HG02610 (cell line): ENCODE measurements at regions not wholly inside any gene's neighbourhood (a gene's known extent, or its start where the extent isn't known, plus 50 kb on each side); places are given as distances from the start of the nearest gene placed in this dataset.
A peak's percentile ranks its signal among the peaks of the same experiment; 100 is the strongest.

Source experiments
- ATAC-seq: cut with Tn5 transposase; IDR thresholded peaks from one replicate; pipeline ENCODE4 v1.9.1; 2021; ENCODE audit warnings: mild to moderate bottlenecking, moderate library complexity; ENCODE audit not compliant: unreplicated experiment

DNA sequence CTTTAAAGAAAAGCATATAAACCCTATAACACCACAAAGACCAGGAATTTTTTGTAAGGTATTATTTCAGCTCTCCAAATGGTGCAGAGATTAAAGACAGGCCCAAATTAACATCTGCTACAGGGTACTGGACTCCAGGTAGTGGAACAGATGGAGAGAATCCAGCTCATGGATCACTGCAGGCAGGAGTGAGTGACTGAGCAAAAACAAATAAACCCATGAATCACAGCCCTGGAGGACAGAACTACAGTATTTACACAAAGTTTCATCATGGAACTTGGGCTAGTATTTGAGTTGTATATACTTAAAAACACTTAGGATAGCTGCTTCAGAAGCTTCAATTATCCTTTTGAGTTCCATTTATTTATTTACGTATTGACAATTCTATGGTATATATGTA, 132.8 kb upstream of the SPRY2 start:
- ATAC-seq: no peak

DNA sequence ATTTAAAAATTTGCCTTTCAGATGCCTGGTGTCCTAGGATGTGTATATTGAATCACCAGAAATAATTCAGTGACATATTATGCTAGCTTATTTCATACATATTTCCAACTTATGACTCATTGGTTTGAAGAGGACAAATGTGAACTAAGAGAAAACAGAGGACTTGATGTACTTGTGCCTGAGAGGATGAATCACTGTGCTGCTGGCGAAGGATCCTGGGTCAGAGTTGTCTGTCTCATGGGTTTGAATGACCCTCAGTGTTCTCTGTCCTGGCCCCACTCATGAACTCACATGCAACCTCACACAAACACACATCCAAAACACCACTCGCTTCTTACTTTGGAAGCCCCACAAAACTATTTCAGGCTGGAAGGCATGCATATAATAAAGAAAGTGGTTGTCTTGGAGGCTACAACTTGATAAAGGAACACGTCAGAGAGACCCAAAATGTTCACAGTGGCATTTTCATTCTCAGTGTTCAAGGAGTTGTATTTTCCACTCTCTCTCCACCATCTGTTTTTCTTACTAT, 129.0 kb upstream of the SPRY2 start:
- ATAC-seq: no peak

DNA sequence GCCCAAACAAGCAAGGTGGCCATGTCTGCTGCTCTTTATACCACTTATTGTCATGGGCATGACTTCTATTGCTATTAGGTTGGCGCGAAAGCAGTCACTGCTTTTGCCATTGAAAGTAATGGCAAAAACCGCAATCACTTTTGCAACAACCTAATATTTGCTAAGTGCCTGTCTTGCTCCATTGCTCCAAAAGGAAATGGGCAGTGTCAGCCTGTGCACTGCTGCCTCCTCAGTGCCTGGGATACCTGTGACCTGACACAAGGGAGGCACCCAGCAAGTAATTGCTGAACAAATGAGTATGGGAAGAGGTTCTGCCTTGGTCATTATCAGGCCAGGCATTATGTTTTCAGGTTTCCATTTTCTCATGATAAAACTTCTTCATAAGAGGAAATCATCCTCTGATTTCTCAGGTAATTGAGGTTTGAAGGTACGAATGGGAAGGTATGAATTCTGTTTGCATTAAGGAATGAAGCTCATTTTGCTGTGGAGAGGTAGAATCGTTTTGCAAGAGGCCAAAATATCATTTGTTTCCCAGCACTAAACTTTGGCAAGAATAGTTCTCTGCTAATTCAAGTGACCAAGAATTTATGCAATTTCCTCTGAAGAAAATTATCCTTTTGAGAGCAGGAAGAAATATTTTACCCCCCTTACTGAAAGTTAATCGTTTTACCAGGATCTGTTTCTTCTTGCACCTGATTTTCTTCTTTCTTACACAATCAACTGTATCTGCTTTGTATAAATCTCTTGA, 128.4 kb upstream of the SPRY2 start:
- no peak for ATAC-seq

DNA sequence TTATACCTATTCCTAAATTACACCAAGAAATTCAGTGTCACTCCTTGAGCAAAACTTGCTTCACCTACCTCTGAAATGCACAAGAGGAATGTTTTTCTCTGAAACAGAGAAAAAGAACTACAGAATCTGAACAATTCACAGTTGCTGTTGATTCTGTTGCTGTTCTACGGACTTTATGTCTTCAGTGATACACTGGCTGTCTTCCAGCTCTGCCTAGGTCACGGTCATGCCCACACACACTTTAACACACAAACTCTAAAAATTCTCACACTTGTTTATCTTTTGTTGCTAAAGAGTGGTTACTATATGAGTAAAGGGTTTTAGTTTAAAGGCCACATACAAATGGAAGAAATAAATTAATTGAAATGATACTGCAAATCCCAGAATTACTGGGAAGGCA, 124.4 kb upstream of the SPRY2 start:
- no peak for ATAC-seq

DNA sequence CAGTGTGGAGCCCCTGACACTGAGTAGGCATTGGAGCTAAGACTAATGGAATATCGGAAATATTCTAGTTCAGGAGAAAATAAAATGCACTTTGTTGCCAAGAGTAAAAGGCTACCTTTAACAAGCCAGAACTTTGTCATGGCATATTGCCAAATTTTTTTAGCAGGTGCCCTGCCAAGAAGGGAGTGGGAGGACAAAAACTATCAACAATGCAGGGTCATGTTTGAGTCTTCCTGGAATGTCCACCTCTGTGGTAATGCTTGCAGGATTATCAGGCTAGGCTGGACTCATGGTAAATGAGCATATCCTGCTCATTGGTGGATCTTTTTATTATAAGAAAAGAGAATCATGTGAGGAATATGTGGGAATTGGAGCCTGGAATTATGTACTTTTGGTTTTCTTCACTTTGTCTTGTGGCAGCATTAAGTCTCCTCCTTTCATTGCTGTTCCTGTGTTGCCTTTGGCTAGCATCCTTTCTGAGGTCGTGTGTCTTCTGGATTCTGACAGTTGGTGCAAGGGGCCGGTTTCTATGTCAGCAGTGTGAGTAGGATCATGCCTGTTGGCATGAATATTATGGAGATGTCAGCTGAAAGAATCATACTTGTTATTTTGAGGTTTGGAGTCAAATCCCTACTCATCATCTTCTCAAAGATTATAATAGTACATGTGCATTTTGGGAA, 122.9 kb upstream of the SPRY2 start:
- ATAC-seq: no peak

DNA sequence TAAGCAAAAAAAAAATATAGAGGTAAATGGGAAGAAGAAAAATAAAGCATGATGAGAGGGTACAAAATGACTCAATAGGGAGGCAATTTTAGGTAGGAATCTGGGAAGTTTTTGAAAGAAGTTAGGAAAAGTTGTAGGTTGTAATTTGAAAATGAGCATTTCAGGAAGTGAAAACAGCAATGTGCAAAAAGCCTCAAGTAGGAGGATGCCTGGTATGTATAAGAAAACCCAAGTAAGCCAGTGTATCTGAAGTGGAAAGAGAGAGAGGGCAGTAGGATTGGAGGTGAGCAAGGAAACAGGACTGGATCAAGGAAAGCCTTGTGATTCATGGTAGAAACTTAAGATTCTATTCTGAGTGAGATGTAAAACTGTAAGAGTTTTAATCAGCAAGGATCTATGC, 121.6 kb upstream of the SPRY2 start:
- no peak for ATAC-seq

DNA sequence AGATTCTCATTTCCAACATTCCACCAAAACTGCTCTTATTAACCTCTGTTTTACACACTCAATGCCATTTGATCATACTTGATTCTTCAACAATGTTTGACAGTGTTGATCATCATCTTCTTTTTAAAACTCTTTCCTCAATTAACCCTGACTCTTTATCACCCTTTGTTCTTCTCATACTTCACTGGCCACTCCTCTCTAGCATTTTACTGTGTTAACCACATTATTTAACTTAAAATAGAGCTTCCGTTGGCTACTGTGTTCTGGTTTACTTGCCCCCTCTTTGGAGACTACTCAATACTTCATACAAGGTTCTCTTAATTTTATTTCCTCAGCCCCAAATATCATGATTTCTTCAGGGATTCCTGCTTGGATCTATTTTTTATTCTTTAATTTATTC, 121.1 kb upstream of the SPRY2 start:
- peak; percentile 53 for ATAC-seq

DNA sequence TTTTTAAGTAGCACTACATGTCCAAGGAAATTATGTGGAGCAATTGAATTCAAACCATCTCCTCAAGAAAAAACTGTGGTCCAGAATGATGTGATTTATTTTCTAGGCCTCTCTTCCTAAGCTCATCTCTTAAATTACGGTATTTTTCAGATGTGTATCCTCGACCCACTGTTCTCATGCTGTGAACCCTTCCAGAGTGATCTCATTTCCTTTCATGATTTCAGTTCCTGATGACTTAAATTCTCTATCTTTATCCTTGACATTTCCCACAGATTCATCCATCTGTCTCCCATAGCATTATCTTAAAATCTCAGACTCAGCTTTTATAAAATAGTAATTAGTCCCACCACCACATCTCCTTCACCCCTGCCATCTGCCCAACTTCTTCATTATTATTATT, 117.6 kb upstream of the SPRY2 start:
- ATAC-seq: no peak

DNA sequence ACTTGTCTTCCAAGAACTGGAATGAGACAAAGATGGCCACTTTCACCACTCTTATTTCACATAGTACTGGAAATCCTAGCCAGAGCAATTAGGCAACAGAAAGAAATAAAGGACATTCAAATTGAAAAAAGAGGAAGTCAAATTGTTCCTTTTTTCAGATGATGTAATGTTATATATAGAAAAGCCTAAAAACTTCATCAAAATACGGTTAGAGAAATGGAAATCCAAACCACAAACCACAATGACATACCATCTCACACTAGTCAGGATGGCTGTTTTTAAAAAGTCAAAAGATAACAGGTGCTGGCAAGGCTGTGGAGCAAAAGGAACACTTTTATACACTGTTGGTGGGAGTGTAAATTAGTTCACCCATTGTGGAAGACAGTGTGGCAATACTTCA, 113.3 kb upstream of the SPRY2 start:
- peak; percentile 94 for ATAC-seq

DNA sequence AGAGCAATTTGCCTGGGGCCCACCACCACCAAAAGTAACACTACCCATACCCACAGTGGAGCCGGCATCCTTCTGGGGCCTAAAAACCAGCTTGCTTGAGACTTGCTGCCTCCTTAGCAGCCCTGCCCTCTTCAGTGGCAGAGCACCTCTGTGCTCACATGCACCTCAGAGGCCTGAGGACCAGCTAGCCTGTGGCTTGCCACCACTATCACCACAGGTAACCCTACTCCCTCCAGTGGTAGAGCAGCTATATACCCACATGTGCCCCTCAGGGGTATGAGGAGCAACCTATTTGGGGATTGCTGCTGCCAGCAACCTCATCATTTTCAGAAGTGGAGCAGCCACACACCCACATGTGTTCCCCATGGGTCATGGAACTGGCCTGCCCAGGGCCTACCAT, 111.4 kb upstream of the SPRY2 start:
- ATAC-seq: no peak

DNA sequence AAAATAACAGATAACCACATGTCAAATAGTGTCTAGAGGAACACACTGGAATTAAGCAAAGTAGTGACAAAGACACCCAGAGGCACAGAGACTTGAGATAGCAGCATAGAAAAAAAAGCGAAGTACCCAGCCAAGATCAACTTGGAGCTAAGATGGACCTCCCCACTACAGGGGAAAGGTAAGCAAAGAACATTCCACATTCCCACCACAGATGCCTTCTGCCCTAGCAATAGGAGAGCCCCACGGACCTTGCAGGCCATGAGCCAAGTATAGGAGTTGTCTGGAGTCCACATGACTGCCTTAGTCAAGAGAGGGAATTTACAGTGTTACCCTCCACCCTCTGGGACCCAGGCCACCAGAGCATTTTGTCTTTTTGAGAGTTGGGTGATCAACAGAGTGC, 110.7 kb upstream of the SPRY2 start:
- no peak for ATAC-seq

DNA sequence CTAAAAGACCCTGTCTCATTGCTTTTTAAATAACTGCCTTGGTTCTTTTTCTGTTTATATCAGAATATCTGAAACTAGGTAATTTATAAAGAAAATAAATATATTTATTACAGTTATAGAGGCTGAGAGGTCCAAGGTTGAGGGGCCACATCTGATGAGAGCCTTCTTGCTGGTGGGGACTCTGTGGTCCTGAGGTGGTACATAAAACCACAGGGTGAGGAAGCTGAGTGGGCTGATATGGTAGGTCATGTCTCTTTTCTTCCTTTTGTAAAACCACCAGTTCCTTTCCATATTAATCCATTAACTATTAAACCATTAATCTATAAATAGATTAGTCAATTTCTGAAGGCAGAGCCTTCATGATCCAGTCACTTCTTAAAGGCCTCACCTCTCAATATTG, 109.5 kb upstream of the SPRY2 start:
- ATAC-seq: no peak

DNA sequence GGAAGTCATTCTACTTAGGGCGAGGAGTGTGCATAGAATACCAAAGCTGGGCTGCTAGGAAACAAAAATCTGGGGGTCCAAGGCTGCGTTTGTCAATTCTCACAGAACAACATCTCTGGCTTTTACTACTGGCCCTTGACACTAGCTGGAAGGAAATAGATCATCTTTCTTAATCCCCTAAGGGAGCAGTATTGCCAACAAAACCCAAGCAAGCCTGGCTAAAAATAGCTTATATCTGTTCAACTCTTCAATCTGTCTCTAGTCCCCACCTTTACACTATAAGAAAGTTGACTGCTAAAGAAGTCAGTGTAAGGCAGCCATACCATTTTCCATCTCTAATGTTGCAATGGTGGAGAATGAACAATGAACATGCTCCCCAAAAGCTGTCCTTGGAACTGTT, 107.8 kb upstream of the SPRY2 start:
- no peak for ATAC-seq

DNA sequence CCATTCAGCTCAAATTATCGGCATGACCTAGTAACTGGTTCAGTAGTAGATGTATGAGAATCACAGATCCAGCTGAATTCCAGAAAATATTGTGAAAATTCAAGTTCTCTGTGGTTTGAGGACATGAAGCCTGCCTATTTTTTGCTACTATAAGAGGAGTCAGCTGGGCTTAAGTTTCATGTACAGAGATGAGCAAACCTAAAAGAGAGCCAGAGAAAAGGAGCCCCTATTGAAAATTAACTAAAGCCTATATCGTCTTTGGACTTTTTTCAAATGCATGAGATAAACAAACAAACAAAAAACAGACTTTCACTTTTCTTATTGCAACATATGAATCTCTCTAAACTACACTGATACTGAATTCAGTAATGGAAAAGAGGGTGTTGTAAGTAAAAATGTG, 106.8 kb upstream of the SPRY2 start:
- ATAC-seq: peak; percentile 30

DNA sequence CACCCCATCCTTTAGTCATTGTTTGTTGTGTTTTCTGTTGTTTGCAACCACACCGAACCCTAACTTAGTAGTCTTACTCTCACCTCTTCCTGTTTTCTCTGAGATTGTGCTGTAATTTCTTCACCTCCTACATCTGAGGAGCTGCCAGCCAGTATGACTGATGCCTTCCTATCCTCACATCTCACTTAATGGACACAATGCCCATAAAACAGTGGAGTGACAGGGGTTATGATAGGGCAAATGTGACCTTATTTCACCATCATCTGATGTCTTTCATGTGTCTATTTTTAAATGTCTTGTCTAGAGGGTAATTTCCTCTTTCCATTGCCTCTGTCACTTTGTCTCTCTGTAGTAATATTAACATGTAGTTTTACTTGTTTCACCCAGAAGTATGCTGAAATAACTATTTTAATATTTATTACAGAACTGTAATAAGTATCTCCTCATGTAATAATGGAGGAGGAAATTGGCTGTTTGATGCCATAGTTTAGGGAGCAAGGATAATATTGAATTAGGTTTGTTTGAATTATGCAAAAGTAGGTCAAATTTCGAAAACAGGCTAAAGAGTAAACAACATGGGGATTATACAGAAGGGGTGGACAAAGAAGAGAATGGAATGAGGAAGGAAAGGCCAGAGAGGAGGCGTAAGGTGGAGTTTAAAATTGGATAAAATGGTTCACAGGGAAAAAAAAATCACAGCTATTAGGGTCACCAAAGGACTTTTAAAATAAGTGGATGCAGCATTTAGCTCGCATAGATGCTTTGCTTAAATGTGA, 103.5 kb upstream of the SPRY2 start:
- ATAC-seq: no peak

DNA sequence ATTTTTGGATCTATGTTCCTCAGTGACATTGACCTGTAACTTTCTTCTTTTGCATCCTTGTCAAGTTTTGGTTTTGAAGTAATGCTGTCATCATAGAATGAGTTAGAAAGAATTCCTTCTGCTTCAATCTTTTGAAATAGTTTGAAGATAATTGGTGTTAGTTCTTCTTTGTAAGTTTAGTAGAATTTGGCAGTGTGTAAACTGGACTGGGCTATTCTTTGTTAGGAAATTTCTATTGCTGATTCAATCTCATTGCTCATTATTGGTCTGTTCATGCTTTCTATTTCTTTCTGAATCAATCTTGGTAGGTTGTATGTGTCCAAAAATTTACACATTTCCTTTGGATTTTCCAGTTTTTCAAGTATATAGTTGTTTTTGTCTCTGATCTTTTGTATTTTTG, 101.7 kb upstream of the SPRY2 start:
- ATAC-seq: no peak

DNA sequence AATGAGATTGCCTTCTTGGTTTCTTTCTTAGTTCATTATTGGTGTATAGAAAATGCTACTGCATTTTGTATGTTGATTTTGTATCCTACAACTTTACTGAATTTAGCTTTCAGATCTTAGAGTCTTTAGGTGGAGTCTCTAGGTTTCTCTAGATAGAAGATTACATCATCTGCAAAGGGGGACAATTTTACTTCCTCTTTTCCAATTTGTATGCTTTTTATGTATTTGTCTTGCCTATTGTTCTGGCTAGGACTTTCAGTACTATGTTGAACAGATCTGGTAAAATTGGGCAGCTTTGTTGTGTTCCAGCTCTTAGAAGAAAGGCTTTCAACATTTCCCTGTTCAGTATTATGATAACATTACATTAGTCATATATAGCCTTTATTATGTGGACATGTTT, 101.0 kb upstream of the SPRY2 start:
- peak; percentile 86 for ATAC-seq

DNA sequence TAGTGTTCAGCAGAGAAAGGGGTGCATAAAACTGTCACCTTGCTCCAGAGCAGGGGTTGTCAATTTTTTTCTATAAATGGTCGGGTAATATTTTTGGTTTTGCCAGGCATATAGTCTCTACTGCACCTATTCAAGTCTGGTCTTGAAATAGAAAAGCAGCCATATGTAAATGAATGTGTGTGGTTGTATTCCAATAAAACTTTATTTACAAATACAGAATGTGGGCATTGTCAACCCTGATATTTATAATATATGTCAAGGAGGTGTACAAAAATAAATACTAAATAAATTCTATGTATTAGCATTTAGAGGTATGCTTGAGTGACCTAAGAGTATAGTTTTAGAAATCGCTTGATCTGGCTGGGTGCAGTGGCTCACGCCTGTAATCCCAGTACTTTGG, 97.6 kb upstream of the SPRY2 start:
- no peak for ATAC-seq

DNA sequence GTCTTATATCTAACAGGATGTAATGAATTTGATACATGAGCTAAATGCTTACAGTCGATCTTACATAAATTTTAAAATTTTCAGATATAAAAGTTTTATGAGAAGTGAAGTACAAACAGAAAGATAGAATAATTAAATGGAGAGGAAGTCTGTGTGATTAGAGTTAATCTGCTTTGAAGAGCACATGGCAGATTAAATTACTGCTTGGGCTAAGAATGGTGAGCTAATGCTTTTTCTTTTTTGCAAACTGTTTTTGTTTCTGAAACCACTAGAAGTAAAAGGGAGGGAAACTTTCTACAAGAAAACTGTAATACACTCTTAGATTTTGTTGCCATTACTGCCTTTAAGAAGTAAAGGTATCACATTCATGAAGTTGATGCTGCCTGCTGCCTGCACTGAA, 96.3 kb upstream of the SPRY2 start:
- no peak for ATAC-seq

DNA sequence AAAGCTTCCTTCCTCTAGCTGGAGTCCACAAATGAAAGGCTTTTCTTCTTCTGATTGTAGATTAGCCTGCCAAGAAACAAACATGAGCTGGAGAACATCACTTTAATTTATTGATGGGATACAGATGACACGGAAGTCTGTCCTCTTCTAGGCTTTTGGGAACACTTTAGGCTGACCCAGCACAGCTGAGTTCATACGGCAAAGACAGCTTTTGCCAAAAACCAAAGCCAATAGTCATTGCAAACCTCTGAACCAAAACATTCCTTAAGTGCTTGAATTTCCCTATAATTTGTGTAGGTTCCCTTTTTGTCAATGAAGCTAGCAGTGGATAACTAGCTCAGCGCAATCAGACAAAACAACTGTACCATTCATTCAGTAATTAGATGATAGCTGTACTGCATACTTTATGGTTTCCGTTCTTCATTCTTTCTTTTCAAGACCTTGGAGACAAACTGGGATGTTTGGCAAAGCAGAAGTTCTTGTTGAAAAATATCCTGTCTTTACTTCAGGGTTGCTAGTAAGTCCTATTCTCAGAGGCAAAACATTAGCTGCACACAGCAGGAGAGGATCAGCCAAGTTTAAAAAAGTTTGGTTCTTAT, 95.7 kb upstream of the SPRY2 start:
- ATAC-seq: no peak

DNA sequence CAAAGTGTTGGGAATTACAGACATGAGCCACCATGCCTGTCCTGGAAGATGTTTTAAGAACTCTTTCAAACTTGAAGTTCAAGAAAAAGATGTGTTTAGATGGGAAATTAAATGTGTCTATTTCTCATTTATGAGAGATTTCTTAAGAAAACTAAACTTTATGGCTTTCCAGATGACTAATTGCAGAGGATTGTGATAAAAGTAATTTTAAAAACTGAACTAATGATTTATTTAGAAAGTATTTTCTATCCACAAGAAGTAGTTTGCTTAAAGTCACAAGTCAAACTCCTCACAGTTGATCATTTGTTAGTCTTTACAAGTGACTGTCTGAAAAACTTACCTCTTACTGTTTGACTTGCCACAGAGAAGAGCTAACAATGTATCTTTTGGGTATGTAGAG, 89.6 kb upstream of the SPRY2 start:
- ATAC-seq: no peak
